ENCODE measurements at regions not wholly inside any gene's neighbourhood (a gene's known extent, or its start where the extent isn't known, plus 50 kb on each side); places are given as distances from the start of the nearest gene placed in this dataset.

DNA sequence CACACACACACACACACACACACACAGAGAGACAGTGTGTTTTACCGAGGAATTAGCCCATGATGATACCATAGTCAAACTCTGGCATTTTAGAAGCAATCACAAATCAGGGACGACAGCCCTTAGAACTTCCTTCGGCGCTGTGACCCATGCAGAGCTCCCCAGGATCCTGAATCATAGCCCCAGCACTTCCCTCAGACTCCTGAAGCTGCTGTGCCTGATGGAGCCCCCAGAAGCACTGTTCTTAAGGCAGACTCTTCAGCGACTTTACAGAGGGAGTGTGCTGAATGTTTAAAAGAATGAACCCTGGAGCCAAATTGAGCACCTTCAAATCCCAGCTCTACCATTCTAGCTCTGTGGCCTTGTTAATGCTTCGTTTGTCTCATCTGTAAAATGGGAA is 89.3 kb upstream of the LIPC start:
- ATAC-seq: no peak
- WGBS (ENCODE audit: insufficient coverage): 94% methylated on average over 5 of the region's 6 CpGs
- H3K36me3 Mint-ChIP-seq: no peaks in the 10 kb centered on the region

DNA sequence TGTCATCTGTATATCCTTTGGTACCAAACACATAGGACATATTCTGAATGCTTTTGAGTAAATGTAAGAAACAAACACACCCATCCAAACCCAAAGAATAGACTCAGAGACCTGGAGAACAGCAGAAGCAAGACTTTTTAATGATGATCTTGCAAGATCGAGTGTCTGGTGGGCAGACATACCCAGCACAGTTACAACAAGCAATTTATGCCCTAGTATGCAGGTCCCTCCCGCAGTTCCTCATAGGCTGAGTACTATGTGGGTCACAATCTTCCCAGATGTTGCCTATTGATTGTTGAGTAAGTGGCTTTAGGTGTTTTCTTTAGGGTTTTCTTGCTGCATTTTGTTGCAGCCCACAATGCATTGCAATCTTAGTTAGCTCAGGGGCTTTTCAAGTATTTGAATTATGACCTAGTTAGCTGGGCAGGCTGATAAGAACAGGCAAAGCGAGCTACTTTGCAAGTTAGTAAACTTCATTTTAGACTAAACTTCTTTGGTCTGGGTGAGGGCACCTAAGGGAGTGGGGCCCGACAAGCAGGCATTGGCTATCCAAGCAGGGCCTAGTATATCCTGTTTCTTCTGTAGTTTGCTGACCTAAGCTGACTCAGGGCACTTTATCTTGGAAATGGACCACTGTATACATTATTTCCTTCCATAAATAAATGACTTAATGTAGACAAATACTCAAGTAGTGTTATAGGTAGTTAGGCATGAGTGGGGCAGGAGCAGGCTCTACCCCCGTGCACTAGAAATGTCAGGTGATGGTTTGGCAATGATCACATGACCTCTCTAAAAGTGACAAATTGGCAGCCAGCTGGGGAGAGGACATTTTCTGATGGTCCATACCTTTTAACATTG is 87.3 kb upstream of the LIPC start:
- intact Hi-C loops (cut with micrococcal nuclease): no loop called here
- H3K36me3 ChIP-seq (ENCODE audit: control insufficient read depth, insufficient read depth, low read length): no peaks in the 10 kb centered on the region
- H3K27me3 ChIP-seq (ENCODE audit: control insufficient read depth, insufficient read depth, low read length): no peaks in the 10 kb centered on the region
- Mint-ChIP-seq H3K4me3 (no peak overlapping the region), H3K27me3 (ENCODE audit: low read depth in 2 of 2) (peaks cover 0 to 2% of the 10 kb centered on the region in 2 donors), H3K4me1 (peaks cover 14% of the 10 kb centered on the region in 2 donors), H3K9me3 (no peaks in the 10 kb centered on the region), H3K36me3 (no peaks in the 10 kb centered on the region), H3K27ac (no peak overlapping the region)
- no peak for ATAC-seq
- H3K4me1 ChIP-seq (ENCODE audit: control insufficient read depth, insufficient read depth, low read length): no peaks in the 10 kb centered on the region
- TF ChIP-seq, protein P1, sequence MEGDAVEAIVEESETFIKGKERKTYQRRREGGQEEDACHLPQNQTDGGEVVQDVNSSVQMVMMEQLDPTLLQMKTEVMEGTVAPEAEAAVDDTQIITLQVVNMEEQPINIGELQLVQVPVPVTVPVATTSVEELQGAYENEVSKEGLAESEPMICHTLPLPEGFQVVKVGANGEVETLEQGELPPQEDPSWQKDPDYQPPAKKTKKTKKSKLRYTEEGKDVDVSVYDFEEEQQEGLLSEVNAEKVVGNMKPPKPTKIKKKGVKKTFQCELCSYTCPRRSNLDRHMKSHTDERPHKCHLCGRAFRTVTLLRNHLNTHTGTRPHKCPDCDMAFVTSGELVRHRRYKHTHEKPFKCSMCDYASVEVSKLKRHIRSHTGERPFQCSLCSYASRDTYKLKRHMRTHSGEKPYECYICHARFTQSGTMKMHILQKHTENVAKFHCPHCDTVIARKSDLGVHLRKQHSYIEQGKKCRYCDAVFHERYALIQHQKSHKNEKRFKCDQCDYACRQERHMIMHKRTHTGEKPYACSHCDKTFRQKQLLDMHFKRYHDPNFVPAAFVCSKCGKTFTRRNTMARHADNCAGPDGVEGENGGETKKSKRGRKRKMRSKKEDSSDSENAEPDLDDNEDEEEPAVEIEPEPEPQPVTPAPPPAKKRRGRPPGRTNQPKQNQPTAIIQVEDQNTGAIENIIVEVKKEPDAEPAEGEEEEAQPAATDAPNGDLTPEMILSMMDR (IDR thresholded peaks at IDR 0.05): no peak
- WGBS (ENCODE audit: insufficient coverage): 83% methylated on average over 5 of the region's 5 CpGs
- no peak overlapping the region for H3K4me3 ChIP-seq (ENCODE audit: low read length)
- no peak for DNase-seq
- H3K9me3 ChIP-seq (ENCODE audit: control insufficient read depth, insufficient read depth, low read length): no peaks in the 10 kb centered on the region
- no peak overlapping the region for H3K27ac ChIP-seq (ENCODE audit: low read length)

More for the DNA sequence above, 89.3 kb upstream of the LIPC start:
- H3K4me3 ChIP-seq (ENCODE audit: low read length): no peak overlapping the region
- no peaks in the 10 kb centered on the region for H3K4me1 ChIP-seq (ENCODE audit: control insufficient read depth, insufficient read depth, low read length)
- H3K9me3 ChIP-seq (ENCODE audit: control insufficient read depth, insufficient read depth, low read length): no peaks in the 10 kb centered on the region
- no peak overlapping the region for H3K4me3 Mint-ChIP-seq
- H3K27me3 ChIP-seq (ENCODE audit: control insufficient read depth, insufficient read depth, low read length): no peaks in the 10 kb centered on the region
- H3K27me3 Mint-ChIP-seq (ENCODE audit: low read depth in 2 of 2): peaks cover 0 to 2% of the 10 kb centered on the region in 2 donors
- TF ChIP-seq, protein P1 (IDR thresholded peaks at IDR 0.05): no peak
- no peak overlapping the region for H3K27ac ChIP-seq (ENCODE audit: low read length)
- peaks cover 4% of the 10 kb centered on the region in 2 donors for H3K4me1 Mint-ChIP-seq
- DNase-seq: no peak
- no peaks in the 10 kb centered on the region for H3K36me3 ChIP-seq (ENCODE audit: control insufficient read depth, insufficient read depth, low read length)
- intact Hi-C loops (cut with micrococcal nuclease): no loop called here
- H3K9me3 Mint-ChIP-seq: no peaks in the 10 kb centered on the region
- no peak overlapping the region for H3K27ac Mint-ChIP-seq

DNA sequence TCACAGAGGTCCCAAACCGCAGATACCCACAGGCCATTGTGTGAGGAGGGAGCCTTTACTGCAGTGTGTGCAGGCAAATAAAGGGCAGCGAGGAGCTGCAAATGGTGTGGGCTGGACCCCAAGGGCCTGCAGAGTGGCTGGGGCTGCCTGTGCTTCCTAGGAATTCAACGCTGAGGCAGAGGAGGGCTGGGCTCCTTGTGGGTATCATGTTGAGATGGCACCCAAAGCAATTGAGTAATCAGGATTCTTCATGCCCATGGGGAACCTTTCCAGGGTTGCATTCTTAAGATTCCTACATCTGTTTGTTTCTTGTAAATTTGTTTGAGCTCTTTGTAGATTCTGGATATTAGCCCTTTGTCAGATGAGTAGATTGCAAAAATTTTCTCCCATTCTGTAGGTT is 85.4 kb upstream of the LIPC start:
- no peaks in the 10 kb centered on the region for H3K9me3 ChIP-seq (ENCODE audit: control insufficient read depth, insufficient read depth, low read length)
- no peaks in the 10 kb centered on the region for H3K36me3 Mint-ChIP-seq
- DNase-seq: no peak
- TF ChIP-seq, protein P1 (IDR thresholded peaks at IDR 0.05): no peak
- intact Hi-C loops (cut with micrococcal nuclease): no loop called here
- H3K4me1 ChIP-seq (ENCODE audit: control insufficient read depth, insufficient read depth, low read length): no peaks in the 10 kb centered on the region
- ATAC-seq: no peak
- no peaks in the 10 kb centered on the region for H3K9me3 Mint-ChIP-seq
- no peaks in the 10 kb centered on the region for H3K36me3 ChIP-seq (ENCODE audit: control insufficient read depth, insufficient read depth, low read length)
- H3K27me3 ChIP-seq (ENCODE audit: control insufficient read depth, insufficient read depth, low read length): no peaks in the 10 kb centered on the region
- no peak overlapping the region for H3K27ac Mint-ChIP-seq
- 97% methylated on average over 3 of the region's 3 CpGs for WGBS (ENCODE audit: insufficient coverage)
- H3K4me3 Mint-ChIP-seq: no peak overlapping the region
- no peak overlapping the region for H3K27ac ChIP-seq (ENCODE audit: low read length)
- H3K4me1 Mint-ChIP-seq: peaks cover 10 to 11% of the 10 kb centered on the region in 2 donors
- no peak overlapping the region for H3K4me3 ChIP-seq (ENCODE audit: low read length)
- no peaks in the 10 kb centered on the region for H3K27me3 Mint-ChIP-seq (ENCODE audit: low read depth in 2 of 2)

Measured in natural killer cell (primary cell).